ENCODE measurements at regions not wholly inside any gene's neighbourhood (a gene's known extent, or its start where the extent isn't known, plus 50 kb on each side); places are given as distances from the start of the nearest gene placed in this dataset.

DNA sequence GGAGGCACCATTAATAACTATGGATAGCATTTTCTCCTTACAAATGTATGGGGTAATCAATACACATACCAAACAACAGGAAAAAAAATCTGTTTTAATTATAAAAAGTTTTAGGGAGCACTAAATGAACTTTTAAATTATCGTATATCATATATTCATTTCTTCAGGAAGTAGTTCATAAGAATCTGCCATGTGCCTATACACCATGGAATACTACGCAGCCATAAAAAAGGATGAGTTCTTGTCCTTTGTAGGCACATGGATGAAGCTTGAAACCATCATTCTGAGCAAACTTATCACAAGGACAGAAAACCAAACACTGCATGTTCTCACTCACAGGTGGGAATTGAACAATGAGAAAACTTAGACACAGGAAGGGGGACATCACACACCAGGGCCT is 162.1 kb upstream of the RASA1 start:
- Histone ChIP-seq H3K9ac (ENCODE audit: control insufficient read depth, extremely low read depth, insufficient read depth, low read length) (no peak overlapping the region), H3K36me3 (ENCODE audit: control insufficient read depth in 2 of 2, extremely low read depth in 1 of 2, insufficient read depth in 2 of 2, low read length in 2 of 2) (no peaks in the 10 kb centered on the region), H3K9me3 (ENCODE audit: control insufficient read depth, low read depth, low read length) (no peaks in the 10 kb centered on the region), H3K4me3 (ENCODE audit: control insufficient read depth in 2 of 3, extremely low read depth in 1 of 3, insufficient read depth in 2 of 3, low read depth in 1 of 3, low read length in 3 of 3) (no peak overlapping the region), H3K9me1 (ENCODE audit: control insufficient read depth, extremely low read depth, insufficient read depth, low read length) (no peaks in the 10 kb centered on the region), H3K79me2 (ENCODE audit: control insufficient read depth, insufficient read depth, low read length) (no peaks in the 10 kb centered on the region), H3K27ac (ENCODE audit: control insufficient read depth, insufficient read depth, low read length) (no peak overlapping the region), H2AFZ (ENCODE audit: control insufficient read depth, low read length) (no peak overlapping the region), H3K4me1 (ENCODE audit: control insufficient read depth, extremely low read depth, insufficient read depth, low read length) (no peaks in the 10 kb centered on the region), H4K20me1 (ENCODE audit: control insufficient read depth, extremely low read depth, insufficient read depth, low read length) (no peaks in the 10 kb centered on the region), H3K4me2 (ENCODE audit: control insufficient read depth, extremely low read depth, insufficient read depth, low read depth, low read length) (no peak overlapping the region), H3K27me3 (ENCODE audit: control insufficient read depth, extremely low read depth, insufficient read depth, low read length) (no peaks in the 10 kb centered on the region)
- FAIRE-seq = no peak
- DNase-seq (ENCODE audit: low read depth, low spot score) = no peak
- TF ChIP-seq EZH2 (IDR thresholded peaks at IDR 0.05; ENCODE audit: low read length) (no peak), CTCF (optimal IDR thresholded peaks at IDR 0.05 in 1 of 3, IDR thresholded peaks at IDR 0.05 in 1 of 3, conservative IDR thresholded peaks at IDR 0.05 in 1 of 3; ENCODE audit: extremely low read depth in 1 of 3, insufficient read depth in 2 of 3, low read length in 3 of 3) (no peak)
- dilution Hi-C loops (cut with MboI; ENCODE audit: extremely low pct_ligation_motif_present, low sequenced_read_pairs) = no loop called here

- dilution Hi-C loops (cut with MboI; ENCODE audit: extremely low pct_ligation_motif_present, low sequenced_read_pairs) = no loop called here
These were observed 157.9 kb upstream of the RASA1 start for GRCh38 chr5:87109746-87110145.

More at GRCh38 chr5:87109746-87110145, 157.9 kb upstream of the RASA1 start:
- no peaks in the 10 kb centered on the region for H3K79me2 ChIP-seq (ENCODE audit: control insufficient read depth, insufficient read depth, low read length)
- peaks cover 14% of the 10 kb centered on the region for H3K4me1 ChIP-seq (ENCODE audit: control insufficient read depth, extremely low read depth, insufficient read depth, low read length)
- TF ChIP-seq CTCF (optimal IDR thresholded peaks at IDR 0.05 in 1 of 3, IDR thresholded peaks at IDR 0.05 in 1 of 3, conservative IDR thresholded peaks at IDR 0.05 in 1 of 3; ENCODE audit: extremely low read depth in 1 of 3, insufficient read depth in 2 of 3, low read length in 3 of 3) (no peak), EZH2 (IDR thresholded peaks at IDR 0.05; ENCODE audit: low read length) (no peak)
- H3K27me3 ChIP-seq (ENCODE audit: control insufficient read depth, extremely low read depth, insufficient read depth, low read length) = no peaks in the 10 kb centered on the region
- H3K4me3 ChIP-seq (ENCODE audit: control insufficient read depth in 2 of 3, extremely low read depth in 1 of 3, insufficient read depth in 2 of 3, low read depth in 1 of 3, low read length in 3 of 3) = no peak overlapping the region
- FAIRE-seq = no peak
- no peaks in the 10 kb centered on the region for H3K9me3 ChIP-seq (ENCODE audit: control insufficient read depth, low read depth, low read length)
- no peaks in the 10 kb centered on the region for H4K20me1 ChIP-seq (ENCODE audit: control insufficient read depth, extremely low read depth, insufficient read depth, low read length)
- H3K36me3 ChIP-seq (ENCODE audit: control insufficient read depth in 2 of 2, extremely low read depth in 1 of 2, insufficient read depth in 2 of 2, low read length in 2 of 2) = no peaks in the 10 kb centered on the region
- no peak overlapping the region for H3K9ac ChIP-seq (ENCODE audit: control insufficient read depth, extremely low read depth, insufficient read depth, low read length)
- H3K9me1 ChIP-seq (ENCODE audit: control insufficient read depth, extremely low read depth, insufficient read depth, low read length) = no peaks in the 10 kb centered on the region
- H2AFZ ChIP-seq (ENCODE audit: control insufficient read depth, low read length) = no peak overlapping the region
- no peak for DNase-seq (ENCODE audit: low read depth, low spot score)
- H3K27ac ChIP-seq (ENCODE audit: control insufficient read depth, insufficient read depth, low read length) = no peak overlapping the region
- H3K4me2 ChIP-seq (ENCODE audit: control insufficient read depth, extremely low read depth, insufficient read depth, low read depth, low read length) = no peak overlapping the region
